Esophagus muscularis mucosa (tissue), 4 donors: ENCODE measurements at regions not wholly inside any gene's neighbourhood (a gene's known extent, or its start where the extent isn't known, plus 50 kb on each side); places are given as distances from the start of the nearest gene placed in this dataset.

Source experiments
- DNase-seq: peaks from one replicate; pipeline ENCODE4 v3.0.0-alpha.2; 2017; ENCODE audit errors: extremely low spot score
- H3K27ac ChIP-seq, 4 donors: fragments of 200-600 bp; sonication (generic); replicated peaks in 1 of 4; 1 replicate in 3 of 4; 2 replicates in 1 of 4; pipeline ENCODE4 v1.5.1; 2016 to 2019; ENCODE audit warnings: mild to moderate bottlenecking in 1 of 4
- H3K27me3 ChIP-seq, 4 donors: fragments of 200-600 bp; sonication (generic); one replicate each; pipeline versions ENCODE4 v1.5.1 to v1.6.0; 2016 to 2019
- H3K36me3 ChIP-seq, 4 donors: fragments of 200-600 bp; sonication (generic); one replicate each; pipeline ENCODE4 v1.5.1; 2016 to 2019
- H3K4me1 ChIP-seq, 4 donors: fragments of 200-600 bp; sonication (generic); one replicate each; pipeline ENCODE4 v1.5.1; 2016 to 2019
- H3K4me3 ChIP-seq, 4 donors: fragments of 200-600 bp; sonication (generic); 1 replicate in 2 of 4; 2 replicates in 2 of 4; pipeline ENCODE4 v1.5.1; 2016 to 2019; ENCODE audit warnings: mild to moderate bottlenecking in 4 of 4, moderate library complexity in 1 of 4
- H3K9me3 ChIP-seq, 4 donors: fragments of 200-600 bp; sonication (generic); 1 replicate in 3 of 4; 2 replicates in 1 of 4; pipeline ENCODE4 v1.5.1; 2016 to 2019
- EP300 ChIP-seq: sonication (generic); formaldehyde crosslinking; IDR thresholded peaks from one replicate; pipeline ENCODE4 v1.6.1; 2017; ENCODE audit warnings: antibody characterized with exemption
- POLR2A ChIP-seq: fragments of 450-650 bp; IDR thresholded peaks from one replicate; pipeline ENCODE4 v1.6.1; 2017; ENCODE audit warnings: antibody characterized with exemption, moderate library complexity, mild to moderate bottlenecking, low read depth
- POLR2AphosphoS5 ChIP-seq, 2 donors: sonication (generic); formaldehyde crosslinking; IDR thresholded peaks; one replicate each; pipeline ENCODE4 v1.6.1; 2017; ENCODE audit warnings: antibody characterized with exemption in 2 of 2
- WGBS: methylation state at CpG from one replicate; pipeline ENCODE4 v1.1.5; 2018; 5-methylcytosine and 5-hydroxymethylcytosine counted together
- intact Hi-C: fragments of 100-400 bp; cut with DNase I; formaldehyde crosslinking; loops from one replicate; pipeline ENCODE4 v1.15.1; 2023
- TF ChIP-seq, protein P1 (sequence below), 3 experiments: fragments of 200-600 bp in 2 of 3; fragments of 450-650 bp in 1 of 3; sonication (generic) in 2 of 3; IDR thresholded peaks; one replicate each; pipeline ENCODE4 v1.5.1; 2017 to 2019; ENCODE audit warnings: antibody characterized with exemption in 3 of 3, mild to moderate bottlenecking in 2 of 3, moderate library complexity in 1 of 3

DNA sequence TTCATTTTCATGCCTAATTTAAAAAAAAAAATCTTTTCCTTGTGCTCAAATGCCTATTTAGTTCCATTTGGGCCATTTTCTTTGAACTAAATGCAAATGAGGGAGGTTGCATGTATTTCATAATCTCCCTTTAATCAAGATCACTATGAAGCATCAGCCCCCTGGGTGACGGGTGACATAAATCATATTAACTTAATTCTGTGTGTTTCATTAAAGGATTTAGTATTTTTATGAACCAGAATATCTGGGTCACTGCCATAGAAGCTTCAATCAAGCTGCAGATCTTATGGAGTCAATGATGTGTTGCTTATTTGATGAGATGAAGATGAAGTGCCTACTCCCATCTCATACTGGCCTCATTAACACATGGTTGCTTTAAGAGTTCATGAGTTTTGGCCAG lies 301.9 kb upstream of the PRKCQ start:
- TF ChIP-seq, protein P1, sequence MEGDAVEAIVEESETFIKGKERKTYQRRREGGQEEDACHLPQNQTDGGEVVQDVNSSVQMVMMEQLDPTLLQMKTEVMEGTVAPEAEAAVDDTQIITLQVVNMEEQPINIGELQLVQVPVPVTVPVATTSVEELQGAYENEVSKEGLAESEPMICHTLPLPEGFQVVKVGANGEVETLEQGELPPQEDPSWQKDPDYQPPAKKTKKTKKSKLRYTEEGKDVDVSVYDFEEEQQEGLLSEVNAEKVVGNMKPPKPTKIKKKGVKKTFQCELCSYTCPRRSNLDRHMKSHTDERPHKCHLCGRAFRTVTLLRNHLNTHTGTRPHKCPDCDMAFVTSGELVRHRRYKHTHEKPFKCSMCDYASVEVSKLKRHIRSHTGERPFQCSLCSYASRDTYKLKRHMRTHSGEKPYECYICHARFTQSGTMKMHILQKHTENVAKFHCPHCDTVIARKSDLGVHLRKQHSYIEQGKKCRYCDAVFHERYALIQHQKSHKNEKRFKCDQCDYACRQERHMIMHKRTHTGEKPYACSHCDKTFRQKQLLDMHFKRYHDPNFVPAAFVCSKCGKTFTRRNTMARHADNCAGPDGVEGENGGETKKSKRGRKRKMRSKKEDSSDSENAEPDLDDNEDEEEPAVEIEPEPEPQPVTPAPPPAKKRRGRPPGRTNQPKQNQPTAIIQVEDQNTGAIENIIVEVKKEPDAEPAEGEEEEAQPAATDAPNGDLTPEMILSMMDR (IDR thresholded peaks at IDR 0.05): no peak
- TF ChIP-seq POLR2A (no peak), POLR2AphosphoS5 (IDR thresholded peaks at IDR 0.05) (no peak), EP300 (no peak)
- DNase-seq: no peak
- Histone ChIP-seq H3K36me3 (no peaks in the 10 kb centered on the region), H3K4me1 (peaks cover 0 to 21% (median 13%) of the 10 kb centered on the region in 4 donors), H3K4me3 (no peak overlapping the region), H3K27me3 (peaks cover 0 to 5% (median 0%) of the 10 kb centered on the region in 4 donors), H3K9me3 (no peaks in the 10 kb centered on the region), H3K27ac (no peak overlapping the region)
- 86% methylated on average over 1 of the region's 1 CpG for WGBS
- intact Hi-C loops: no loop called here

DNA sequence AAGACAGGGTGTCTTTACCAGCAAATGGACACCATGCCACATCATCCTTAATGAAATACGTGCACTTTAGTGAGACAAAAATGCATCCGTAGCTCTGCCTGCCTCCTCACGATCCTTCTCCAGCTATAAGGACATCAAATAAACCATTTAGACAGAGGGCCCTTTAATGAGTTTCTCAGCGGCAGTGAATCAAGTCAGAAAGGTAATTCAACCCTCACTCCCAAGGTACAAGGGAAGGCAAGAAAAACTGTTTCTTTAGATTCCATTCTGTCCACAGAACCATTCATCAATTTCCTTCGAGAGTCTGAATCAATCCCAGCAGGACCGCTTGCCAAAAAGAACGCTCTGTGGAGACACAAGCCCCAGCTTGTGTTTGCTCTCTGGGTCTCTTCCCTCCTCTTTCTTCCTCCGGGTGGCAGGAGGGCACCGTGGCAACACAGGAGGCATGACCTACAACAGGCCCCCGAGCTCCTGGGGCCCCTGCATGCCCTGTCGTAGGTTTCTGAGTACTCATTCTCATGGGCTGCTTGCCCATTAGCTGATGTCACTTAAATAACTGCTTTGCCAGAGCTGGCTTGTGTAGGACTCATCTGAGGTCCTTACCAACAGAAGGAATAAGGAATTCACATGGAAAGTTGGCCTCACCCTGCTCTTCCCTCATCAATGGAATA lies 297.8 kb upstream of the PRKCQ start:
- peaks cover 0 to 17% (median 13%) of the 10 kb centered on the region in 4 donors for H3K4me1 ChIP-seq
- no peak overlapping the region for H3K27ac ChIP-seq
- TF ChIP-seq POLR2AphosphoS5 (IDR thresholded peaks at IDR 0.05) (no peak), POLR2A (no peak), EP300 (no peak)
- WGBS: 34% methylated on average over 9 of the region's 11 CpGs
- H3K4me3 ChIP-seq: peak overlapping the region in 1 of 4 donors; percentile 19
- intact Hi-C loops: no loop called here
- no peak for DNase-seq
- no peaks in the 10 kb centered on the region for H3K36me3 ChIP-seq
- H3K27me3 ChIP-seq: peaks cover 0 to 17% (median 0%) of the 10 kb centered on the region in 4 donors
- H3K9me3 ChIP-seq: no peaks in the 10 kb centered on the region

DNA sequence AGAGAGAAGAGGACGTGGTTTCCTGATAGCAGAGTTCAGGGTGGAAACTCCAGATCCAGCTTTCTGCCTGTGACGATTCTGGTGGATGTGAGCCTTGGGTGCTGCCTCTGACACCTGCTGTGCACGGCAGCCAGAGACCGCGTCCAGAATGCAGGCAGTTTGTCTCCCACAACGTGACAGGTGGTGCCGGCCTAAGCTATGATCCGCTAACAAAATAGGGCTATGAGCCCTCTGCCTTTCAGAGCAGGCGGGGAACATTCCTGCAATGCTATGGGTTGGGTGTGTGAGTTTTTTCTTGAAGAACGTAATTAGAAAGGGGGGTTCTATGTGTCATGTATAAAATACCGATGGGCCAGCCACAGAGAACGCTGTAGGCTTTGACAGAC lies 297.3 kb upstream of the PRKCQ start:
- peaks cover 0 to 14% (median 10%) of the 10 kb centered on the region in 4 donors for H3K4me1 ChIP-seq
- peaks cover 0 to 17% (median 0%) of the 10 kb centered on the region in 4 donors for H3K27me3 ChIP-seq
- H3K4me3 ChIP-seq: no peak overlapping the region
- H3K27ac ChIP-seq: no peak overlapping the region
- DNase-seq: no peak
- H3K9me3 ChIP-seq: no peaks in the 10 kb centered on the region
- H3K36me3 ChIP-seq: no peaks in the 10 kb centered on the region
- 58% methylated on average over 12 of the region's 12 CpGs for WGBS
- intact Hi-C loops: no loop called here
- no peak for TF ChIP-seq EP300
- no peak for TF ChIP-seq POLR2A
- TF ChIP-seq, protein P1 (IDR thresholded peaks at IDR 0.05): no peak
- no peak for TF ChIP-seq POLR2AphosphoS5 (IDR thresholded peaks at IDR 0.05)

DNA sequence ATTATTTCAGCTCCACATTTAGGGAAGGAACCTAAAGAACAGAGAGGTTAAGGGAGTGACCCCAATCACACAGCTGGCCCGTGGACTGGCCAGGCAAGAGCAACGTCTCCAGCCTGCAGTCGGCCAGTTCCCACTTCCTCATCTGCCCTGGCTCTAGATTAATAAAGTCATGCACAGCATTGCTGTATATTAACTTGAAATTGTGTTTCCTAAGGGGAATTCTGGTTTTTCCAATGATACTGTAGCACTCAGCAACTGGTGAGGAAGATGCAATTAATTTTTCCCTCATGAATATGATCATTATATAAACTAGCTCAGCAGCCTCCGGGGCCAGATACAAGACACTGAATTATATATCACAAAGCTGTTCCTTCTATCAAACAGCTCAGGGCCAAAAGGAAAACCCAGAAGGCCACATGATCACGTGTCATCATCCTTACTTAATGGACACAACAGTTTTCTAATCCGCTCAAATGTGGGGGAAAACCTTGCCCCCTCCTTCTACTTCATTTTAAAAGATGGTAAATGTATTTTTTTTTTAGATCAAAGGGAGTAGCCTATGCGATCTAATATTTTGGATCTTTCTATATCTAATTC lies 295.3 kb upstream of the PRKCQ start:
- Histone ChIP-seq H3K4me1 (peaks cover 0 to 14% (median 9%) of the 10 kb centered on the region in 4 donors), H3K36me3 (no peaks in the 10 kb centered on the region), H3K27me3 (peaks cover 0 to 17% (median 0%) of the 10 kb centered on the region in 4 donors), H3K9me3 (no peaks in the 10 kb centered on the region), H3K27ac (no peak overlapping the region), H3K4me3 (no peak overlapping the region)
- WGBS: 68% methylated on average over 7 of the region's 7 CpGs
- intact Hi-C loops: no loop called here
- TF ChIP-seq, protein P1 (IDR thresholded peaks at IDR 0.05): no peak
- no peak for TF ChIP-seq POLR2AphosphoS5 (IDR thresholded peaks at IDR 0.05)
- TF ChIP-seq POLR2A: no peak
- TF ChIP-seq EP300: no peak
- no peak for DNase-seq

DNA sequence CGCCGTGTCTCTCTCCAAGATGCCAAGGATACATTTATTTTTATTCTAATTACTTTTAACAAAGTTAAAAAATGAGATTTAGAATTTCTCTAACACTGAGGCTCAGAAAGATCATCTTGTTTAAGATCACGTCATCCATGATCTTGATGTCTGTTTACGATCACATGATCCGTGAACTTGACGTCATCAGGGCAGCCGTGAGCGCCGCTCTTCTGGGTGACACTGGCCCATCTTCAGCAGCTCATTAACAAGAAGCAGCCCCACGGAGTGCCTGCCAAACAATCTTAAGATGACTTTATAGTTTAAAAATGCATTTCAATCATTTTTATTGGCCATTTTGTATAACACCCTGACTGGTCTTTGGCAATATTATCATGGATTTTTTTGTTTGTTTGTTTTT lies 291.1 kb upstream of the PRKCQ start:
- H3K27ac ChIP-seq: no peak overlapping the region
- intact Hi-C loops: no loop called here
- 60% methylated on average over 10 of the region's 10 CpGs for whole genome bisulfite sequencing
- peaks cover 0 to 5% (median 0%) of the 10 kb centered on the region in 4 donors for H3K27me3 ChIP-seq
- H3K4me3 ChIP-seq: no peak overlapping the region
- TF ChIP-seq POLR2AphosphoS5 (IDR thresholded peaks at IDR 0.05): peak in 1 of 2 donors; percentile 13
- no peak for TF ChIP-seq POLR2A
- H3K4me1 ChIP-seq: no peaks in the 10 kb centered on the region
- no peaks in the 10 kb centered on the region for H3K9me3 ChIP-seq
- no peaks in the 10 kb centered on the region for H3K36me3 ChIP-seq
- no peak for DNase-seq
